NOMO-1 treated with DMSO at 0.1 percent for 48 hours (cell line): ENCODE measurements at regions not wholly inside any gene's neighbourhood (a gene's known extent, or its start where the extent isn't known, plus 50 kb on each side); places are given as distances from the start of the nearest gene placed in this dataset.

Experiments used
- DNase-seq: peaks from one replicate; lab custom pipeline; 2025; ENCODE audit not compliant: unreplicated experiment; lab: John Stamatoyannopoulos, UW

DNA sequence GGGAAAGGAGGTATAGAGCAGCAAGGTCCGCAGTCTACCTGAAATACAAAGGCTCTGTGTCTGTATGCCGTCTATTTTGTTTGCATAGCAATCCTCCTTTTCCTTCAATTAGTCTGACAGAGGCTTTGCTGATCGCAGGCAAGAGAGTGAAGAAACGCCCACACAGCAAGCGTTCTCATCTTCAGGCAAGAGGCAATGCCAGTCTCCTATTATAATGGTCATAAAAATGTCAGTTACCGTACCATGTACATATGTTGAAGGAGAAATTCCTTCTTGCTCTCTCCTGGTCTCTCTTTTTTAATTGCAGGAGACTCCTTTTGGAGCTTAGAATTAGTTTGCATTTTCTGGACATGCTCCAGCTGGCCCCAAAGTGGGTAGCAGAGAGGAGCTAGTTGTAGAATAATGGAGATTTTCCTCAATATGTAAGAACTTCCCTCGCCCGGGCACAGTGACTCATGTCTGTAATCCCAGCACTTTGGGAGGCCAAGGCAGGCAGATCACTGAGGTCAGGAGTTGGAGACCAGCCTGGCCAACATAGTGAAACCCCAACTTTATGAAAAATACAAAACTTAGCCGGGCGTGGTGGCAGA lies 139.5 kb downstream of the PFKFB3 start:
- DNase-seq = no peak

DNA sequence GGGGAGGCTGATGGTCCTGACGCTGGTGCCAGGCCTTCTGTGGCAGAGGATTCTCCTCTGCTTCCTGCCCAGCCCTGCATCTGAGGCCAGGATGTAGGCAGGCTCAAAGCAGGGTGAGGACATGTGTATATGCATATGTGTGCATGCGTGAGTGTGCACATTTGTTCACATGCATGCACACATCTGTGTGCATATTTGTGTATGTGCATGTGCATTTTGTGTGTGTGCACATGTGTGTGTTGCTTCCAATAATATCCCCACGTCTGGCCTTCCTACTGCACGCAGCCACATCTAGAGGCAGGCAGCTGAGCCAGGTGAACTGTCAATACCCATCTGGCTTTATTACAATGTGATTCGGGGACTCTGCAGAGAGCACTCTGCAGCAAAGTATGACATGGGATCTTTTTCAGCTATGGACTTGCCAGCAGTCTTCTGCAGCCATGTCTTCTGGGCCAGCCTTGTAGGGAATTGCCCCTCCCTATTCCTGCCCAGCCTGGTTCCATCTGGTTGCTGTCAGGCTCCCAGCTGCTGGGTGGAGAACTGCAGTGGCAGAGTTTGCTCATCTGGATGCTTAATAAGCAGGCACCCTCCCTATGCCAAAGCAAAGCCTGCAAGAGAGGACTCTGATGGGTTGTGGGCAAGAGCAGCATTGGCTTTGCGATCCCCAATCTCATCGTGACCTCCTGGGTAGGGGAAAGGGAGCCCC lies 140.7 kb downstream of the PFKFB3 start:
- DNase-seq = no peak

DNA sequence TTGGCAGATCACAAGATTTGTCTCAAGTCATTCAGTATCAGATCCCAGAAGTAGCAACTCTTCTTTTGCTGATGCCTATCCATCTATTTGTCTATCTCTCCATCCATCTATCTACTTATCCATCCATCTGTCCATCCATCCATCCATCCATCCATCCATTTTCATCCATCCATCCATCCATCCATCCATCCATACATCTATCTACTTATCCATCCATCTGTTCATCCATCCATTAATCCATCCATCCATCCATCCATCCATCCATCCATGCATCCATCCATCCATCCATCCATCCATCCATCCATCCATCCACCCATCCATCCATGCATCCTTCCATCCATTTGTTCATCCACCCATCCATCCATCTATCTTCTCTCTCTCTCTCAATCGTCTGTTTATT lies 142.7 kb downstream of the PFKFB3 start:
- DNase-seq = no peak

DNA sequence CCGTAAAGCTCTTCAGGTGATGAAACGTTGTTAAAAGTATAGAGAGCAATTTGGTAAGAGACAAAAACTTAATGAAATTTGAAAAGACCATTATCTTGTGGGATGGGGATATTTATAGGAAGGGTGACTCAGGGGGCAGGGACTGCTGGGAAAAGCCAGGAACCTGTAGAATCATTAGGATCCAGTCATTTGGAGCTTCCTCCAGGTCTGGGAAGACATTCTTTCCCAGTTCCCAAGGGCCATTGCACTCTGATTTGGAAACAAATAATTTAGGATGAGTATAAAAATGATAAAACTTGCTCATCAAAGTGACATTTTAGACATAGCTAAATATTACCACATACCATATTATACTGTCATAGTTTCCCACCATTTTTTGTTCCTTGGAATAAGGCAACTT lies 143.9 kb downstream of the PFKFB3 start:
- DNase-seq = no peak

DNA sequence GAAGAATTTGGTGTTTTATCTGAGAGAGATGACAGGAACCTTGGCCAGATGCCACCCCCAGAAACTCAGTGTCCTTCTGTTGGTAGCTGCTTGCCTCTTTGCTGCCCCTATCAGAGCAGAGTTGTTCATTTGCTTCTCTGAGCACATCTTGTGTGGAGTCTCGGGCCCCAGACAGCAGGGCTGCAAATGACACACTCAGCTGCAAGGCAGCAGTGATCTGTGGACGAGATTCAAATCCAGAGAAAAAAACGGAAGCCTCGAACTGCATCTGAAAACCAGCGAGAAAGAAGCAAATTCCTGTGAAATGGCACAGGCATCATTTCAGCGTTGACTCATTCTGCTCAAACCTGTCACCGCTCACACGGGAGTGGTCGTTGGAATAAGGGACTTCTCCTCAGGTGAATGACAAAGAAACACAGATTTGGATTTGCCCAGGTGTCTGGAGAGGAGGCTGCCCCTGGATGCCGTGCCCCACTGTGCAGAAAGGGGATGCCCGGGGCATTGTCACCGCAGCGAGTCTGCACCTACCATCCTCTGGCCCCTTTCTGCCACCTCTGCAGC lies 144.7 kb downstream of the PFKFB3 start:
- DNase-seq = peak; percentile 22

DNA sequence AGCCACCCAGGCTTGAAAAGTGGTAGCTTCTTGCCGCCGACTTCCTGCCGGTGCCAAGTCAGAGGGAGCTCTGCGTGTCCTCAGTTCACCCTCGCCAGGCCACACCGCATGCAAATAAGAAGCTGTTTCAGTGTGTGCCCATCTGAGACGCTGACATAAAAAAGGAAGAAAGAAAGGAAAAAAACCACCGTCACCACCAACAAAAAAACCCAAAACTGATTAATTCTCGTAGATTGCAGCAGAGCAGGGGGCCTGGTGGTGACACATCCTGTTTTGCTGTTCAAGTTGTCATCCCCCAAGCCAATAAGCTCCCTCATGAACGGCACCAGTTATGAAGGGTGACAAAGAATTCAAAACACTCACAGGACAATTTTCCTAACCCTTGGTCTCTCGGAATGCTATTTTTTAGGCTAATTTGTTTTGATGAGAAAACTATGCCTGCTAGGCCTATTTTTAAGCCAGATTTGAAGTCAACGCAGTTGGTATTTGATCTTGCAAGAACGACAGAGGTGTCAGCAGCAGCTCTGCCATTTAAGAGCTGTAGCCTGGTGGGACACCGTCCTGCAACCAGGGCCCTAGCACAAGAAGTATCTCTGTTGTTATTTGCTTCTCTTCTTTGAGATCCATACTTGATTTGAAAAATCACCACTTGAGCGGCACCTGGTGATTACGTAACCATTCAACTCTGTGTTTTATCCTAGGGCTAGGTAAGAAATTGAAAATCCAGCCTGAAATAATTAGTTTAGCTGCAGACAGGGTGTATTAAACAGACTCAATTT lies 145.6 kb downstream of the PFKFB3 start:
- DNase-seq = peak; percentile 97

DNA sequence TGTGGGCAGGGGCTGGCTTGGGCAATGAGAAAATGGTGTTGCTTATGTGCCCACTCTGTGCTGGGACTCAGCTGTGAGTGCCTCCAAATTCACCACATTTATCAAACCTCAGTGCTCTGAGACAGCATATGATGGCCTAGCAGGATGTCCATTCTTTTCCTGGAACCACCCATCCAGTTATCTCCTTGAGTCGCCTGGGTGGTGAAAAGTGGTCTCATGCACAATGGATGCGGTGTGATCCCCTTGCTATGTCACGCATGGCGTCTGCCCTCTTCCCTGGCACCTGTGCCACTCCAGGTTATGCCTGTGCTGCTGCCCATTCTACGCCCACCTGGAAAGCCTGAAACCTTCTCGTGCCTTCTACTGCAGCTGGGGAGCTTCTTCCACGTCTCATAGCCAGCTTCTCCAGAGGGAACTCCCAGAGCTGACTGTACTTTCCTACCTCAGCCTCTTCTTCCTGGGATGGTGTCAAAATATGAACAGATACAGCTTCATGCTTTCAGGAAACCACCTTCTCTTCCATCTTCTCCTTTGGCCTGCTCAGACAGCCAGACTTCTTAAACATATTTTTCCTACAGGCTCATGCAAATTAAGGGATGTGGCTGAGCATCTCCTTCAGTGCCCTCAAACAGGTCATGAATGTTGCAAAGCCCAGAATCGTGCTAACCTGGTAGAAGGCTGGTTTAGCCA lies 147.3 kb downstream of the PFKFB3 start:
- DNase-seq = no peak

DNA sequence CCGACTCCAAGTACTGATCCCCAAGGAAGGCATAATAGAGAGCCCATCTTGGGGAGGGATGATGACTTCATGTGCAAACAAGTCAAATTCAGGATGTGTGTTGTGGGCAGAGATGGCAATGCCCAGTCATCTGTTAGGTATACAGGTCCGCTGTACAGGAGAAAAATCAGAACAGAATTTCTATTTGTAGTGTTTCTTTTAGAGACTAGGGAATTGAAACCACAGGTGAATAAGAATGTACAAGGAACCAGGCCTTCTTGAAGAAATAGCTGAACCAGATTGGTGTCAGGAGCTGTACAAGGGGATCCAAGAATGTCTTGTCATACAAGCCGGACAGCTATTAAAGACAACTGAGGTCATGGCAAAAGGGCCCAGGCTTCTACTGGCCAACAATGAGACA lies 147.9 kb downstream of the PFKFB3 start:
- no peak for DNase-seq

DNA sequence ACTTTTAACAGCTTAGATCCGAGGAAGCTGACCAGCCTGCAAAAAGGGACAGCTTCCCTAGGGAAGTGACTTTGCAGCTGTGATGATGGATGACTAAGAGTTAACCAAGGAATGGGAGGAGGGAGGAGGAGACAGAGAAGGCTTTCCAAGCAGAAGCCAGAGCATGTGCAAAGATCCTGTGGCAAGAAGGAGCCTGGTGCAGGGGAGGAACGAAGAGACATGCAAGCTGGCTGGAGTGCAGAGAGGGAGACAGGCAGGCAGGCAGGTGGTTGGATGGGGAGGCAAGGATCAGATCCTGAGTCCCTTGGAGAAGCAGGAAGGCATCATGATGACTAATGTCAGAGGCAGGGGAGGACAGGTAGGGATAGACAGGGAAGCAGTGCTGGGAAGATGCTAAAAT lies 148.8 kb downstream of the PFKFB3 start:
- no peak for DNase-seq

DNA sequence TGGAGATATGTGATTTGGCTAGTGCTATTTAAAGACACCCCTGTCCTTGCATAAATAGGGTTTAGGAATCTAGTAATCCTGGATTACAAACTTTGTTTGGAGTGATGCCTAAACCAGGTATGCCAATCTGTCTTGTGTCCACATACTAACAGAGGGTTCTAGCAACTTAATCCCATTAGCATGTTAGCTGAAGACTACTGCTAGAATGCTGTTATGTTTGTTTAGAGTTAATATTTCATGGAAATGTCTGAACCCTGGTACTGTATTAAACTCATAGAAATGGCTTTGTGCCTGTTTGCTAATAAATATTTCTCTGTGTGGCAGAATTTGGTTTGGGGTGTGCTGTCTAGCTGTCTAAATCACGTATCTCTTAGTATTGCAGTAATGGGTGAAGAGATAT lies 150.8 kb downstream of the PFKFB3 start:
- no peak for DNase-seq

DNA sequence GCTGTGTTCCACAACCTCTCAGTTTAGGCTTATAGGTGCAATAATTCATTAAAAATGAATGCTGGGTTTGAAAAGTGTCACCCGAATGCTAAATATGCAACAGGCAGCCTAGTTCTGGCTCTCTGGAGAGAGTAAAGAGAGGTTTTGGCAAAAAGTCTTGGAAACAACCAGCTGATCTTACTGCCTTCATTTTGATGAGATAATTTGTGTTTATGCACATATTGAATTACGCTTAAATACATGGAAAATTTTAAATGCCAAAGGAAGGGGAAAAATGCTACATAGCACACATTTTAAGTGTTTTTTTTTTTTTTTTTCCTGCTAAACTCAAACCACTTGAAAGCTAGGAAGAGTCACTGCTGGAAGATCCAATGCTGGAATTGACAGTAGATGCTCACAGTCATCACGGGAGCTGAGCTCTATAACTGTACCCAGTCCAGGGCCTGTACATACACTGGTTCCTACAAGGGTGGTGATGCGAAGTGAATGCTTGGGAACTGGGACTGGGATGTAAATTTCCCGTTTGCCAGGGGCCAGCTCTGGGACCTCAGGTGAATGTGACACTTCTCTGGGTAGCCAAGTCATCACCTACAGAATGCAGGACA lies 151.5 kb downstream of the PFKFB3 start:
- DNase-seq = no peak

DNA sequence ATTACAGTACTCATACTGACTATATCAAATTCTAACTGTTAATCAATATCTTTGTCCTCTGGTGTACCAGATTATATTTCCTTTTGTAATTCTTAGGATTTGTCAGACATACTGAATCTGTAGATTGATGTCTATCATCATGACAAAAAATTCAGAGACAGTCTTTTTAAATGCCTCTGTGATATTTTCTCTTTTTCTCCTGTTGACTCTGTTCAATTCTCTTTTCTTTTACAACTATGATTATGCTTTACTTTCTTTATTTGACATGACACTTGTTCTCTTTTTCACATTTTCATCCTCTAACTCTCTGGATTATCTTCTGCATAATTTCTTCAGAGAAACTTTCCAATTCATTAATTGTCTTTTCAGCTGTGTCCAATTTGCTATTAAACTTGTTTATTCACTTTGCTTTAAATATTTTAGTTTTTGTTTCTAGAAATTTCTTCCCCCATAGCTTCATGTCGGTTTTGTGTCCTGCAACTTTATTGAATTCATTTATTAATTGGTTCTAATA lies 153.6 kb downstream of the PFKFB3 start:
- DNase-seq = no peak

DNA sequence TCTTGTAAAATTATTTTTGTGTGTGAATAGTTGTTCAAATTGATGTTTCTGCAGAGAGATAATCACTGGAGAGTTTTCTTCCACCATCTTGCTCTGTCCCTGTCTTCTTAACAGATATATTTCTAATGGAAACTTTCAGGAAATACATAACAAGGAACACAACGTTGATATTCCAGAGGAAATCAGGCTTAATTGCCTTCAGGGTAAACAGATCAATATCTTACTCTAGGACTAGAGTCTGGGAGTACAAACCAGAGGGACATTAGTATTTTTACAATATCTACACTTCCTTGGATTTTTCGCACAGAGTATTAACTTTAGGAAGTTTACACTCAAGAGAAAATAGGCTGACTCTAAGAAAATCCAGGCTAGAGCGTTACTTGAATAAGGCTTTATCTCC lies 159.1 kb downstream of the PFKFB3 start:
- no peak for DNase-seq

DNA sequence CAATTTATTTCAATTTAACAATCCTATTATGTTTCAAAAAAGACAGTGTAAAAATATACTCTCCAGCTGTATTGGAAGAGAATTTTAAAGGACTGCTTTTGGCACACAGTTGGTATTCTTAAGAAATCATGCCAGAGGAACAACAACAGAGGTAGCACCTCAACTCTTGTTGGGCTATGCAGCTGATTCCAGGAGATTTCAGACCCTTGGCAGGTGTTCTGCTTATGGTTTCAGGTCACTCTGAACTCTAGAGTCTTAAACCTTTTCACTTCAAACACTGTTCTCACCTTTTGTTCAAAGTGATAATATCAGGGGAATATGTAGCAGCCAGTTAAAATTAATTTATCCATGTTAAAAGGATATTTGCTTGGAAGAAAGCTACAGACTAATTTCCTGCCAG lies 160.1 kb downstream of the PFKFB3 start:
- DNase-seq = no peak

DNA sequence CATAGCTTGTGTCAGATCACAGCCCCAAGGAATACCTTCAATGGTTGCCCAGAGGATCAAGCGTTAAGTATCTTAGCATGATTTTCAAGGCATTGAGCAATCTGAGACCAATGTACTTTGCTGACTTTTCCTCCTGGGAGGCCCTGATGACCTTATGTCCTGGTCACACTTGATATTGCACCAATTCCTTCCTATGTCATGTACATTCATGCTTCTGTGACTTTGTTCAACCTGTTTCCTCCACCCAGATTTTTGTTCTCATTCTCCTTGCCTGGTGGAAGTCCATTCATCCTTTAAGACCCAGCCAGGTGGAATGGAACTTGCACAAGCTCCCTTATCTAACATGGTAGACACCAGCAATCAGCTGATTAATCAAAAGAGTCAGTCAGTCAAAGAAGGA lies 160.8 kb downstream of the PFKFB3 start:
- no peak for DNase-seq

DNA sequence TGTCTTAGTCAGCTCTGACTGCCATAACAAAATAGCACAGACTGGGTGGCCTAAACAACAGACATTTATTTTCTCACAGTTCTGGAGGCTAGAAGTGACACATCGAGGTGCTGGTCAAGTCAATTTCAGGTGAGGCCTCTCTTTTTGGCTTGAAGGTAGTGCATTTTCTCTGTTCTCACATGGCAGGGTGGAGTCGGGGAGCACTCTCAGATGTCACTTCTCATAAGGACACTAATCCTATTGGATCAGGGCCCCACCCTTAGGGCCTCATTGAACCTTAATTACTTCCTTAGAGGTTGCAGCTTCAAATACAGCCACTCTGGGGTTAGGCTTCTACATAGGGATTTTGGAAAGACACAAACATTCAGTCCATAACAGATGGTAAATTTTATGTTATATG lies 161.6 kb downstream of the PFKFB3 start:
- no peak for DNase-seq

DNA sequence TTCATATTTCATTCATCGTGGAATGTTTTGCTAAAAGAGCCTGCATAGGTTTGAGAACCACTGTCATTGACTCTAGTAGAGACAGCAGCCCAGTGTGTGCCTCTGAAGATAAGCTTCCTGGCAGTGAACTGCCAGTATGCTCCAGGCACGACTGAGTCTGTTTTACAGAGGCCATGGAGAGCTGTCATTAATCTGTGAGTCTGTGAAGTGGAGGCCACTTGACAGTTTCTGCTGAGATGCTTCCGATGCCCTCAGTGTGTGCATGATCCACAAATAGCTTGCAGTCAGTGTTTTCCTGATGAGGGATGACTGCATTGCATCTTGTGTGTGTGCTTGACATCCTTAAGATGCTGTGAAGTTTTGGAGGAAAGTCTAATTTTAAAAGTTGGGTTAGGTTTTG lies 162.2 kb downstream of the PFKFB3 start:
- no peak for DNase-seq

DNA sequence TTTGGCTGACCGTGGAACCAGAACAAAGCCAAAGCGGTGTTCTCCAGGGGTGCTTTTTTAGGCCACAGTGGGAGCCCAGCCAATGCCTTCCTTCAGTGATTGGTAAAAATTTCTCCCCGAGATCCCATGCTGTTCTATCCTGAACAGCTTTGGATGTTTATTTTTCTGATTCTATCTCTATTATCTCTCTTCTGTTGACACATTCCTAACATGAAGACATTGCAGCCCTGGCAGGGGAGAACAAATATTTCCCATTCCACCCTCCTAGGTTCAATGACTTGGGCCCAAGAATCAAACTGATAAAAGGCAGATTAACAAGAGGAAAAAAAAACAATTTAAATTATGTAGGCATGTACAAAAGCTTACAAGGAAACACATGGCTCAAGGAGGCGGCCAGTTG lies 162.7 kb downstream of the PFKFB3 start:
- no peak for DNase-seq
